ENCODE measurements at regions not wholly inside any gene's neighbourhood (a gene's known extent, or its start where the extent isn't known, plus 50 kb on each side); places are given as distances from the start of the nearest gene placed in this dataset.

DNA sequence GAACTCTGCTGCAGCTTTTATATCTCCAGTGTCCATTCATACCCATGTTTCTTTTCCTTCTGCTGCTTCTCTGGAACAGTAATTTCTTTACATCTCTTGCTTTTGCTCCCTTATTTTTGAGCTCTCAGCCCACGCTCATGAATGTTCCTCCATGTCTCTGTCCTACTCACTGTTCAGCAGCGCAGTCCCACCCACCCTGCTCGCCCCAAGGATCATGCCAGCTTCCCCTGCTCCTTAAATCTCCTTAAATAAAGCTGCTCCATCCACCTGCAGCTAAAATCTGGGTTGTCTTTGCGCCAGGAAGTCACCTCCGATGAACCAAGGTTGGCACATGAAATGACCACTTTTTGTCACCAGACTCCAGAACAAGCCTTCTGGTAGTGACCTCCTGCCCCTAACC, 201.1 kb upstream of the RGS6 start:
- Histone ChIP-seq H3K9me3 (no peaks in the 10 kb centered on the region), H3K4me3 (no peak overlapping the region), H3K9ac (ENCODE audit: low read depth in 2 of 2, low read length in 2 of 2) (no peak overlapping the region), H3K36me3 (no peaks in the 10 kb centered on the region), H3K4me1 (no peaks in the 10 kb centered on the region), H3K27ac (no peak overlapping the region), H3K27me3 (no peaks in the 10 kb centered on the region)
- TF ChIP-seq, protein P1, sequence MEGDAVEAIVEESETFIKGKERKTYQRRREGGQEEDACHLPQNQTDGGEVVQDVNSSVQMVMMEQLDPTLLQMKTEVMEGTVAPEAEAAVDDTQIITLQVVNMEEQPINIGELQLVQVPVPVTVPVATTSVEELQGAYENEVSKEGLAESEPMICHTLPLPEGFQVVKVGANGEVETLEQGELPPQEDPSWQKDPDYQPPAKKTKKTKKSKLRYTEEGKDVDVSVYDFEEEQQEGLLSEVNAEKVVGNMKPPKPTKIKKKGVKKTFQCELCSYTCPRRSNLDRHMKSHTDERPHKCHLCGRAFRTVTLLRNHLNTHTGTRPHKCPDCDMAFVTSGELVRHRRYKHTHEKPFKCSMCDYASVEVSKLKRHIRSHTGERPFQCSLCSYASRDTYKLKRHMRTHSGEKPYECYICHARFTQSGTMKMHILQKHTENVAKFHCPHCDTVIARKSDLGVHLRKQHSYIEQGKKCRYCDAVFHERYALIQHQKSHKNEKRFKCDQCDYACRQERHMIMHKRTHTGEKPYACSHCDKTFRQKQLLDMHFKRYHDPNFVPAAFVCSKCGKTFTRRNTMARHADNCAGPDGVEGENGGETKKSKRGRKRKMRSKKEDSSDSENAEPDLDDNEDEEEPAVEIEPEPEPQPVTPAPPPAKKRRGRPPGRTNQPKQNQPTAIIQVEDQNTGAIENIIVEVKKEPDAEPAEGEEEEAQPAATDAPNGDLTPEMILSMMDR (IDR thresholded peaks at IDR 0.05) = no peak
- no peak for DNase-seq
- intact Hi-C loops (cut with DNase I) = no loop called here

DNA sequence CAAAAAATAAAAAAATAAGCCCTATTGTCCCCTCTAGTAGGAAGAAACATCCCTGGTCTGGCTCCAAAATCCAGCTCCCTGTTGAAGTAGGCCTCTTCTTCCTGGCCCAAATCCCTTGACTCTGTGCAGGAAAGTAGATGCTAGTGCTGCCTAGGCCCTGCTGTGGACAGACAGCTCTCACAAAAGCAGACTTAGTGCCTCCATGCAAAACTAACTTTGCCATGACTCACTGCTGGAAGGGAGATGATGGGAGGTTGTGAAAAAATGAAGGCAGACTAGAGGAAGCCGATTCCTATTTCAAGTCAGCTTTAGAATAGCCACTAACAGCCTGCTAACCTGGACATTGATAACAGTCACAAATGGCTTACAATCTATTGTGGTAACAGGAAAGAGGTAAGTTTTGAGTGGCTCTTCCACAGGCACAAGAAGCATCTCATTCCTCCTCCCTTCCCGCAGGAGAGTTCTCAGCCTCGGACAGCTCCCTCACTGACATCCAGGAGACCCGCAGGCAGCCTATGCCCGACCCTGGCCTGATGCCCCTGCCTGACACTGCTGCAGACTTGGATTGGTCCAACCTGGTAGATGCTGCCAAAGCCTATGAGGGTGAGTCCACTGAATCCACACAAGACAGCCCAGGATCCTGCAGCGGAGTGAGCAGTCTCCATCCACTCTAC, 198.9 kb upstream of the RGS6 start:
- Histone ChIP-seq H3K36me3 (no peaks in the 10 kb centered on the region), H3K4me3 (no peak overlapping the region), H3K9ac (ENCODE audit: low read depth in 2 of 2, low read length in 2 of 2) (no peak overlapping the region), H3K4me1 (no peaks in the 10 kb centered on the region), H3K27me3 (no peaks in the 10 kb centered on the region), H3K27ac (no peak overlapping the region), H3K9me3 (no peaks in the 10 kb centered on the region)
- intact Hi-C loops (cut with DNase I) = no loop called here
- no peak for DNase-seq
- TF ChIP-seq, protein P1 (IDR thresholded peaks at IDR 0.05) = no peak

DNA sequence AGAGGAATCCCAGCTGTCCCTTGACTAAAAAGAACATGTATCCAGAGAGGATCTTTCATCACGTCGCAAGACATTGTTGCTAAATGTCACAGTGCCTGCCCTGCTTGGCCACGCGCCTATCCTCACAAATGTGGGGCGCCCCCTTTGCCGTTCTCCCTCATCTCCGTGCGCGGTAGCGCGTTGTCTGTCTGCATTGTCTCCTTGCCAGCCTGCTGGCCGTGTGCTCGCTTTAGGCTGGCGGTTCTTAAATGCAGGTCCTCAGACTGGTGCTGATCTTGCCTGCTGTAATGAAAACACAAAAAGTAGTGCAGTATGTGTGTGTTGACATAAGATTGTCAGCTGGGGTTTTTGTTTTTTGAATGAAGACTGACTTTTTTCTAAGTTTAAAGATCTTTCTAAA, 198.2 kb upstream of the RGS6 start:
- TF ChIP-seq, protein P1 (IDR thresholded peaks at IDR 0.05) = no peak
- DNase-seq = no peak
- H3K4me1 ChIP-seq = no peaks in the 10 kb centered on the region
- no peaks in the 10 kb centered on the region for H3K9me3 ChIP-seq
- H3K27ac ChIP-seq = no peak overlapping the region
- intact Hi-C loops (cut with DNase I) = no loop called here
- no peak overlapping the region for H3K4me3 ChIP-seq
- H3K9ac ChIP-seq (ENCODE audit: low read depth in 2 of 2, low read length in 2 of 2) = no peak overlapping the region
- no peaks in the 10 kb centered on the region for H3K27me3 ChIP-seq
- no peaks in the 10 kb centered on the region for H3K36me3 ChIP-seq

DNA sequence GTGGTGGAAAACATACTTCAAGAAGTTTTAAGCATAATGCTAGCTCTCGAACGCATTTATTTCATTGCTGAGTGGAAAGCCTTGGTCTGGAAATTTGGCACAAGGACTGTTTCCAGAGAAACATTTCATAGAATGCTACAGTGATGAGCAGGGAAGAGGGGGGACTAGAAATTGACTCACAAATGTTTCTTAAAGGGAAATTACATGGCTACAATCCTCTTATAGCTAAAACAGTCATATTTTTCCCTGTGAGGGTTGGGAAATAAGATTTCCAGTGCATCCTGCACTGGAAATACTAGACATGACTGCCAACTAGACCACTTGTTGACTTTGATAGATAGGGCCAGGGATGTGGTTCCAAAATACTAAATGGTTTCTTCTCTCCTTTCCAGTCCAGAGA, 197.3 kb upstream of the RGS6 start:
- no peak overlapping the region for H3K27ac ChIP-seq
- H3K27me3 ChIP-seq = no peaks in the 10 kb centered on the region
- H3K9me3 ChIP-seq = no peaks in the 10 kb centered on the region
- H3K4me3 ChIP-seq = no peak overlapping the region
- no peaks in the 10 kb centered on the region for H3K36me3 ChIP-seq
- TF ChIP-seq, protein P1 (IDR thresholded peaks at IDR 0.05) = no peak
- no peak overlapping the region for H3K9ac ChIP-seq (ENCODE audit: low read depth in 2 of 2, low read length in 2 of 2)
- no peak for DNase-seq
- H3K4me1 ChIP-seq = no peaks in the 10 kb centered on the region
- intact Hi-C loops (cut with DNase I) = loop anchor here (5.0 kb wide), 1 partner anchor 408 kb away; no protein-coding TSS in a partner anchor

DNA sequence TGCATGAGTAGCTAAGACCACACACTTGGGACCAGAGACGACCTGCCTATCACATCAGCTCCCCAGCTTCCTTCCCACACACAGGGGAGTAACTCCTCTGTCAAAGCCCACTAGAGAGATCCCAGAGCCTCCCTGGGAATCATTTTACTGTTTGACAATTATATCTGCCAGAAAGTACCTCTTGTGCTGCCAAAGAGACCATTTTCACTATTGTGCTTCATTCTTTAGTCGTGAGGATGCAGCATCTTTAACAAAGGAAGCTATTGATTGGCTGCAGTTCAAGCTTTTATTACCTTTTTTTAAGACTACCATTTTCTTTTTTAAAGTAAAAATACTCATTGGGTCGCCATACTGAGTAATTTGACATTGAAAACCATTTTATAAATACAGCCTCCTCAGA, 194.5 kb upstream of the RGS6 start:
- no peaks in the 10 kb centered on the region for H3K36me3 ChIP-seq
- no peak overlapping the region for H3K9ac ChIP-seq (ENCODE audit: low read depth in 2 of 2, low read length in 2 of 2)
- H3K27me3 ChIP-seq = no peaks in the 10 kb centered on the region
- TF ChIP-seq, protein P1 (IDR thresholded peaks at IDR 0.05) = no peak
- no peaks in the 10 kb centered on the region for H3K4me1 ChIP-seq
- H3K9me3 ChIP-seq = no peaks in the 10 kb centered on the region
- intact Hi-C loops (cut with DNase I) = loop anchor here (5.0 kb wide), 1 partner anchor 410 kb away; no protein-coding TSS in a partner anchor
- no peak overlapping the region for H3K4me3 ChIP-seq
- DNase-seq = no peak
- H3K27ac ChIP-seq = no peak overlapping the region

All from colonic mucosa (tissue), 4 donors.